PFSK-1 (cell line): ENCODE measurements at regions not wholly inside any gene's neighbourhood (a gene's known extent, or its start where the extent isn't known, plus 50 kb on each side); places are given as distances from the start of the nearest gene placed in this dataset.

Experiments
- FOXP2 ChIP-seq: optimal IDR thresholded peaks from 2 replicates; pipeline ENCODE3; 2011; ENCODE audit warnings: borderline replicate concordance, control low read depth, inconsistent platforms; ENCODE audit not compliant: insufficient read depth; ENCODE audit errors: extremely low read length, extremely low read depth
- POLR2AphosphoS5 ChIP-seq: IDR thresholded peaks from 2 replicates; pipeline ENCODE4 v1.6.1; 2012; ENCODE audit warnings: low read depth, mild to moderate bottlenecking, control low read depth, low read length, moderate library complexity
- SIN3A ChIP-seq: IDR thresholded peaks from 2 replicates; pipeline ENCODE4 v1.6.1; 2012; ENCODE audit warnings: mild to moderate bottlenecking, low read length, moderate library complexity, borderline replicate concordance; ENCODE audit not compliant: insufficient read depth
- TAF1 ChIP-seq: IDR thresholded peaks from 2 replicates; pipeline ENCODE4 v1.6.1; 2012; ENCODE audit warnings: low read length, control low read depth, borderline replicate concordance; ENCODE audit not compliant: insufficient read depth
- TF ChIP-seq, protein P1 (sequence below), 2 experiments: IDR thresholded peaks; 2 replicates each; pipeline versions ENCODE4 v1.6.1 to v1.8.0; 2011 to 2012; ENCODE audit warnings: low read depth in 2 of 2, low read length in 2 of 2, control low read depth in 1 of 2, inconsistent platforms in 1 of 2, mild to moderate bottlenecking in 1 of 2, moderate library complexity in 1 of 2; ENCODE audit not compliant: insufficient read depth in 1 of 2

DNA sequence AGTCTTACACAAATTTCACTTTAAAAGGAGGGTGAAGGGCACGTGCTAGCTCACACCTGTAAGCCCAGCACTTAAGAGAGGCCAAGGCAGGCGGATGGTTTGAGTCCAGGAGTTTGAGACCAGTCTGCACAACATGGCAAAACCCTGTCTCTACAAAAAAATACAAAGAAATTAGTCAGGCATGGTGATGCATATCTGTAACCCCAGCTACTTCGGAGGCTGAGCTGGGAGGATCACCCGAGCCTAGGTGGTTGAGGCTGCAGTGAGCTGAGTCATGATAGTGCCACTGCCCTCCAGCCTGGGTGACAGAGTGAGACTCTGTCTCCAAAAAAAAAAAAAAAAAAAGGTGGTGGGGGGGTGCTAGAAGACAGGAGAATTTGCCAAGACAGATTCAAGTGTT, 237.3 kb upstream of the KLF14 start:
- no peak for TF ChIP-seq FOXP2
- TF ChIP-seq TAF1, result no peak
- TF ChIP-seq, protein P1, sequence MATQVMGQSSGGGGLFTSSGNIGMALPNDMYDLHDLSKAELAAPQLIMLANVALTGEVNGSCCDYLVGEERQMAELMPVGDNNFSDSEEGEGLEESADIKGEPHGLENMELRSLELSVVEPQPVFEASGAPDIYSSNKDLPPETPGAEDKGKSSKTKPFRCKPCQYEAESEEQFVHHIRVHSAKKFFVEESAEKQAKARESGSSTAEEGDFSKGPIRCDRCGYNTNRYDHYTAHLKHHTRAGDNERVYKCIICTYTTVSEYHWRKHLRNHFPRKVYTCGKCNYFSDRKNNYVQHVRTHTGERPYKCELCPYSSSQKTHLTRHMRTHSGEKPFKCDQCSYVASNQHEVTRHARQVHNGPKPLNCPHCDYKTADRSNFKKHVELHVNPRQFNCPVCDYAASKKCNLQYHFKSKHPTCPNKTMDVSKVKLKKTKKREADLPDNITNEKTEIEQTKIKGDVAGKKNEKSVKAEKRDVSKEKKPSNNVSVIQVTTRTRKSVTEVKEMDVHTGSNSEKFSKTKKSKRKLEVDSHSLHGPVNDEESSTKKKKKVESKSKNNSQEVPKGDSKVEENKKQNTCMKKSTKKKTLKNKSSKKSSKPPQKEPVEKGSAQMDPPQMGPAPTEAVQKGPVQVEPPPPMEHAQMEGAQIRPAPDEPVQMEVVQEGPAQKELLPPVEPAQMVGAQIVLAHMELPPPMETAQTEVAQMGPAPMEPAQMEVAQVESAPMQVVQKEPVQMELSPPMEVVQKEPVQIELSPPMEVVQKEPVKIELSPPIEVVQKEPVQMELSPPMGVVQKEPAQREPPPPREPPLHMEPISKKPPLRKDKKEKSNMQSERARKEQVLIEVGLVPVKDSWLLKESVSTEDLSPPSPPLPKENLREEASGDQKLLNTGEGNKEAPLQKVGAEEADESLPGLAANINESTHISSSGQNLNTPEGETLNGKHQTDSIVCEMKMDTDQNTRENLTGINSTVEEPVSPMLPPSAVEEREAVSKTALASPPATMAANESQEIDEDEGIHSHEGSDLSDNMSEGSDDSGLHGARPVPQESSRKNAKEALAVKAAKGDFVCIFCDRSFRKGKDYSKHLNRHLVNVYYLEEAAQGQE (IDR thresholded peaks at IDR 0.05; ENCODE audit: insufficient read depth in 1 of 2, low read depth in 2 of 2, low read length in 2 of 2), result no peak
- TF ChIP-seq POLR2AphosphoS5, result no peak
- TF ChIP-seq SIN3A, result no peak

DNA sequence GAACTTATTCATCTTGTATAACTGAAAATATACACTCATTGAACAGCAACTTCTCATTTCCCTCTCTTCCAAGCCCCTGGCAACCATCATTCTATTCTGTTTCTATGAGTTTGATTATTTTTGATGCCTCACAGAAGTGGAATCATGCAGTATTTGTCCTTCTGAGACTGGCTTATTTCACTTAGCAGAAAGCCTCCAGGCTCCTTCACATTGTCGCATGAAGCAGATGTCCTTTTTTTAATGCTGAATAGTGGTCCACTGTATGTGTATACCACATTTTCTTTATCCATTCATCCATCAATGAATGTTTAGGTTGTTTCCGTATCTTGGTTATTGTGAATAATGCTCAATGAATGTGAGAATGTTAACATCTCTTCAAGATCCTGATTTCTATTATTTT, 238.2 kb upstream of the KLF14 start:
- TF ChIP-seq SIN3A (no peak), FOXP2 (no peak), POLR2AphosphoS5 (no peak), TAF1 (no peak)
- TF ChIP-seq, protein P1 (IDR thresholded peaks at IDR 0.05; ENCODE audit: insufficient read depth in 1 of 2, low read depth in 2 of 2, low read length in 2 of 2), result no peak

DNA sequence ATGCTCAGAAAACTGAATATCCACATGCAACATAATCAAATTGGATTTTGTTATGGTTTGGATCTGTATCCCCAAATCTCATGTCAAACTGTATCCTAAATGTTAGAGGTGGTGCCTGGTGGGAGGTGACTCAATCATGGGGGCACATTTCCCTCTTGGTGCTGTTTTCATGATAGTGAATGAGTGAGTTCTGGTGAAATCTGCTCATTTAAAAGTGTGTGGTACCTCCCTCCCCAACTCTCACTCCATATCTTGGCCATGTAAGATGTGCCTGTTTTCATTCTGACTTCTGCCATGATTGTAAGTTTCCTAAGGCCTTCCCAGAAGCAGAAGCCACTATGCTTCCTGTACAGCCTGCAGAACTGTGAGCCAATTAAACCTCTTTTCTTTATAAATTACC, 239.6 kb upstream of the KLF14 start:
- TF ChIP-seq, protein P1 (IDR thresholded peaks at IDR 0.05; ENCODE audit: insufficient read depth in 1 of 2, low read depth in 2 of 2, low read length in 2 of 2), result no peak
- TF ChIP-seq POLR2AphosphoS5 (no peak), TAF1 (no peak), SIN3A (no peak), FOXP2 (no peak)

DNA sequence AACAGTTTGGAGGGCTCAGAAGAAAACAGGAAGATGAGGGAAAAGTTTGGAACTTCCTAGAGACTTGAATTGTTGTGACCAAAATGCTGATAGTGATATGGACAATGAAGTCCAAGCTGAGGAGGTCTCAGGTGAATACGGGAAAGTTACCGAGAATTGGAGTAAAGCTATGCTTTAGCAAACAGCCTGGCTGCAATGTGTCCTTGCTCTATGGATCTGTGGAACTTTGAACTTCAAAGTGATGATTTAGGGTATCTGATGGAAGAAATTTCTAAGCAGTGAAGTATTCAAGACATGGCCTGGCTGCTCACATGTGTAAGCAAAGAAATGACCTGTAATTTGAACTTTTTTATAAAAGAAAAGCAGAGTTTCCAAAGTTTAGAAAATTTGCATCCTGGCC, 240.2 kb upstream of the KLF14 start:
- TF ChIP-seq FOXP2 (no peak), SIN3A (no peak), POLR2AphosphoS5 (no peak), TAF1 (no peak)
- TF ChIP-seq, protein P1 (IDR thresholded peaks at IDR 0.05; ENCODE audit: insufficient read depth in 1 of 2, low read depth in 2 of 2, low read length in 2 of 2), result no peak

DNA sequence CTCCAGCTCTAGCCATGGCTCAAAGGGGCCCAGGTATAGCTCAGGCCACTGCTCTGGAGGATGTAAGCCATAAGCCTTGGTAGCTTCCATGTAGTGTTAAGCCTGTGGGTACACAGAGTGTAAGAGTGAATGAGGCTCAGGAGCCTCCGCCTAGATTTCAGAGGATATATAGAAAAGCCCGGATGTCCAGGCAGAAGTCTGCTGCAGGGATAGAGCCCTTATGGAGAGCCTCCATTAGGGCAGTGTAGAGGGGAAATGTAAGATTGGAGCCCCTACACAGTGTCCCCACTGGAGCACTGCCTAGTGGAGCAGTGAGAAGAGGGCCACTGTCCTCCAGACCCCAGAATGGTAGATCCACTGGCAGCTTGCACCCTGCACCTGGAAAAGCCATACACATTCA, 240.8 kb upstream of the KLF14 start:
- TF ChIP-seq SIN3A, result no peak
- TF ChIP-seq FOXP2, result no peak
- TF ChIP-seq, protein P1 (IDR thresholded peaks at IDR 0.05; ENCODE audit: insufficient read depth in 1 of 2, low read depth in 2 of 2, low read length in 2 of 2), result no peak
- TF ChIP-seq TAF1, result no peak
- no peak for TF ChIP-seq POLR2AphosphoS5
